HG02885 (cell line): ENCODE measurements at regions not wholly inside any gene's neighbourhood (a gene's known extent, or its start where the extent isn't known, plus 50 kb on each side); places are given as distances from the start of the nearest gene placed in this dataset.

Experiments used
- ATAC-seq: cut with Tn5 transposase; IDR thresholded peaks from one replicate; pipeline ENCODE4 v1.9.1; 2021; ENCODE audit warnings: mild to moderate bottlenecking; ENCODE audit not compliant: unreplicated experiment, poor library complexity

- ATAC-seq = no peak
Observed at GRCh38 chr4:20504146-20504545, 196.1 kb upstream of the PACRGL start.

GRCh38 chr4:20505927-20506326, 194.3 kb upstream of the PACRGL start:
- no peak for ATAC-seq

DNA sequence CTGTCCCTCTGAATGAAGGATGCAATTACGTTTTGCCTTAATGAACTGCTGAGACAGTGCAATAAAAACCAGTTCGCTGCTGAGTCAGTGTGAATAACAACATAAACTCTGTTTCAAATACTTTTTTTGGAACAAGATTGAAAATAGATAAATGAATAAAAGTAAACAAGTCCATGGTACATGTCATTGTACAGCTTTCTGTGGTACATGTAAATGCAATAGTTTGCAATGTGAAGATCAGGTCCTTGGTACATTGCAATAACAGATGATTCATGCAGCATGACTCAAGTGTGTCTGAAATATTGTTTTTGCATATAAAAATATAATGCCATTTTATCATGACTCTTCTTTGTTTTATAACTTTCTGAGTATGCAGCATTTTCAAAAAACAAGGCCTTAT, 193.4 kb upstream of the PACRGL start:
- no peak for ATAC-seq

GRCh38 chr4:20509315-20509714, 190.9 kb upstream of the PACRGL start:
- ATAC-seq = no peak

GRCh38 chr4:20512033-20512792, 188.0 kb upstream of the PACRGL start:
- no peak for ATAC-seq

DNA sequence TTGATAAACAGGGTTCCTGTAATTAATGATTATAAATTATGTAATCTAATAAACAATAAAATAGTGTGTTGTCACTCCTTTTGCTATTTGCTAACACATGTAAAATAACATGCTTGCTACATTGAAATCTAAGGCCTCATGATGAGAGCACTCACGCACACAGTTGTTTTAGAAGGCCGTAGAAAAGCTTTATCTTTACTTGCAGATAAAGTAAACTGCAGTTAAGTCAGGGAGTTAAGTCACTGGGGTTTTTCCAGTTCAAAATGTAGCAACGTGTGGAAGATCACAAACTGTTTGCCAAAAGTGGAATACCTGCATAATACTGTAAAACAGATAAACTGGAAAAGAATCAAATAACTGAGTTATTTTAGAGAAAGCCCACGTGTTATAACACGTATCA, 187.3 kb upstream of the PACRGL start:
- ATAC-seq = no peak

GRCh38 chr4:20520901-20521300, 179.4 kb upstream of the PACRGL start:
- ATAC-seq = no peak

DNA sequence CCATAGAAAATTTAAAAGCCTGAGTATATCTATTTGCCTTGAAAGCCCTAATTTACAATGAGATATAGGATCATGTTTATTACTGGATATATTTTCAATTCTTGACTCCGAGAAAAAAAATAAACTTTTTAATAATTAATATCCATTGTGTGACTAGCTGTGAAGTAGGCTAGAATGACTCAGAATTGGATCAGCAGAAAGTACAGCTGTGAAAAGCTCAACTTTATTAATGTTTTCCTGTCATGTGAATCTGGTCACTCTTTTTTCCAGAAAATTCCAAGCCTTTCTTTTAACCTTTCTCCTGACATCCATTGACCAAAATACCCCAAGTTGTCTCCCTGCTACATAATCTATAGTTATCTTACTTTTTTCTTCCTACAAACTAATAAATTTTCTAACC, 171.8 kb upstream of the PACRGL start:
- ATAC-seq = no peak

DNA sequence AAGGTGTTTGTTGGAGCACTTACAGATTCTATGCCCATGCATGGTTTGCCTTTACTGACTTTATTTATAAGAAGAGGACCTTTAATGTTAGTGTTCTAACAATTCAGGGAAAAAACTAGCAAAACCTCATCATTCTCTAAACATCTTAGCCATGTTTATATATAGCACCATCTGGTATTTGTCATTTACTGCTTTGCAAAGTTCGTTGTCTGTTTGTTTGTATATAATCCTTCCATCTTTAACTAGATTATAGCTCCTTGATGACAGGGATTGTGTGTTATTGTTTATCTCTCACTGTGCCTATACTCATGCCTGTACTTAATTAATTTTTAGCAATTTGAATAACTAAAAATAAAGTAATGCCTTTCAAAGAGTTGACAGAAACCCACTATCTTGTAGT, 170.6 kb upstream of the PACRGL start:
- no peak for ATAC-seq

DNA sequence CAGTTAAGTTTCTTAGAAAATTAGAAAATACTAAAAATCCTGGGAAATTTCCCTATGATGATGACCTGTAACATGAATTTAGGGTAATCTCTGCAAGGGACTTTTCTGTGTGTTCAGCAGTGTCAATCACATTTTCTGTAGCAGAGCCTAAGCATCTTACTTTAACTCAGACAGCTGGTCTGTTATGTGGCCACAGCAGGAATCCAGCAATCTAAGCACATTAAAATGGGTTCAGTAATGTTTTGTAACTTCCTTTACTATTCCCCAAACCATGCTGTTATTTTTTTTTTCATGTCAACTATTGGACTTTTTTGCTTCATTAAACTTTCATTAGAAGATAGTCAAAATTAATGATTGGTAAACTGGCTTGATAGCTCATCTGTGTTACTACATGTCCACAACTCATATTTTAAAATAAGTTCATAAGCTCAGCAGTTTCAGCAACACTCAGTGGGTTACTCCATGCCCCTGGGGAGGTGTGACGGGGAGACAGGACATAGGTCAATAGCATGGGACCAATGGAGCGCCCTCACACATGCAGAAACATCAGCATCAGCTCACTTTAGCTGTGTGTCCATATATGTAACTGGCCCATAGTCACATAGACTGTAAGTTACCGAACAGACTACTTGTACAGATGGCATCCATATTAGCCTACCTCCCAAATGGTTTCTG, 168.0 kb upstream of the PACRGL start:
- no peak for ATAC-seq

DNA sequence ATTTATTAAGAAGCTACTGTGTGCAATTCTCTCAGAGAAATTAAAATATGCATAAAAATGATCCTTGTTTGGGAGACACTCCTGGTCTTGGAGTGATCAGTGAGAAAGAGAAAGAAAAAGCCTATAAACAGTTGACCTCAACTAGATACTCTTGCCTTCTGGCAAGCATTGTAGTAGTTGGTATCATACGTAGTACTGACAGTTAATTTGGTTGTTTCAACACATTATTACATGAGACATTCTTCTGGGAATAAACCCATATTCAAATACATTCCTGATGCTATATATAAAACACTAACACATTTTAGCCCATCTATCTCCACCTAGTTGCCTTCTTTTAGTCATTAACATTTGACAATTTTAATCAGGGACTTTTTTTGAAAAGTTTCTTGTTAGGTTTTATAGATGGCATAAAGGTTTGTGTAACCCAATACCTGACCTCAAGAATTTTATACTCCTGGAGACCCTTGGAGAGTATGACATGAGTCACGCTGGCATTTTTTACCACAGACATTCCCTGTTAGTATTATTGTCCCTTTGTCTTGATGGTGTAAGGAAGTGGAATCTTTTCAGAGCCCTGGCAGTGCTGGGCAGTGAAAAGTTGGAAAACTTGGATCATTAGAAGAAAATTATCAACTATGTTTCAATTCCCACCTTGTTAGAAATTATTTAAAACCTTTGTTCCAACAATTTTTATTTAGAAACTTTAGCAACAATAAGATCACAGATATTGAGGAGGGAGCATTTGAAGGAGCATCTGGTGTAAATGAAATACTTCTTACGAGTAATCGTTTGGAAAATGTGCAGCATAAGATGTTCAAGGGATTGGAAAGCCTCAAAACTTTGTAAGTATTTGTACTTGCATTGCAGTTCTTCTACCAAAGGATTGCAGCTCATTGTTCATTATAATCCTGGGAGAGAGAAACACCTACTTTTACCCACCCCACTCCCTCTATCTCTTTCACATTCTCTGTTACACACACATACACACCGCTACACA, 167.1 kb upstream of the PACRGL start:
- no peak for ATAC-seq

DNA sequence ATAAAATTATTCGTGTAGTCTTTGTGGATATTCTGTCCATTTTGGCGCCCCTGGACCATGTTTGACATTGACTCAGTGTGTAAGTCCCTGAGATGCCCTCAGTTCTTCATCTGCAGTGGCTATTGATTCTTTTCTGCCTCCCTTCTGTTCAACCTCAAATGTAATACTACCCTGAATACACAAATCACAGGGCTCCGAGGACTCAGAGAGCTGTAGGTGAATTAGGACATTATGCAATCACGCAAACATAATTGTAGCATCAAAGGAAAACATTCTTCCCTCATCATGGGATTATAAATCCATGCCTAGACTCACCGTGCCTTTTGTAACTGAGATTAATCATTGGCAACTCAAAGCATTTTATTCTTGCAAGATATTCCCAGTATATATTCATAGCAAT, 161.4 kb upstream of the PACRGL start:
- ATAC-seq = no peak

DNA sequence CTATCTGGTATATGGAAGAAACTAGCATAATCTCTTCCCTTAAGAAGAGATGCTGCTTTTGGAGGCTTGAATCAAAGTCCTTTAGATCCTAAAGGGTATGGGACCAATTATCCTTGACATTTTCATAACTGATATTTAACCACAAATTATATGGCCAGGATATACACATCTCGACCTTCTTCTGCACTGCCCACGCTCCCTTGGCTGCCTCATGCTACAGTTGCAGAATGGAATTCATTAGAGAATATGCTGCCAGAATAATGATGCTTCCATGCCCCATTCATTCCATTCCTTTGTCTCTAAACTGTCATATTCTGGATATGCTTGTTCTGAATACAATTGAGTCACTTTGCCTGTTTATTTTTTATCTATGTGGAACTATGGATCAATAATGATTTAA, 157.1 kb upstream of the PACRGL start:
- ATAC-seq = no peak

DNA sequence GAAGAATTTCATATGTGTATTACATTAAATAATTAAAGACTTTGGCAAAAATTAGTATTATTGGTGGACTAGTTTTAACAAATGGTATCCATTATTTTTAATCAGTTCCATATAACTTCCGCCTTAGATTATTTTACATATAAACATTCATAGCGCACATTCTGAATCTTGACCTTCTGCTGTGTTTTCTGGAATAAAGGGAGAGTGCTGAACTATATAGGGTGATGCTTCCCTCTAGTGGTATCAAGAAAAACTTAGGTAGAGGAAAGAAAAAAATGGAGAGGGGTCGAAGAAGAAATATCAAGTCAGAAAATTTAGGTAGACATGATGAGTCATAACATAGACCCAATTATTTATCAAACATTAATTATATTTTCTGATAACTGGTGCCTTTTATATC, 155.6 kb upstream of the PACRGL start:
- peak; percentile 55 for ATAC-seq

- no peak for ATAC-seq
Observed at GRCh38 chr4:20552004-20552403, 148.3 kb upstream of the PACRGL start.

GRCh38 chr4:20554134-20554533, 146.1 kb upstream of the PACRGL start:
- ATAC-seq = no peak

DNA sequence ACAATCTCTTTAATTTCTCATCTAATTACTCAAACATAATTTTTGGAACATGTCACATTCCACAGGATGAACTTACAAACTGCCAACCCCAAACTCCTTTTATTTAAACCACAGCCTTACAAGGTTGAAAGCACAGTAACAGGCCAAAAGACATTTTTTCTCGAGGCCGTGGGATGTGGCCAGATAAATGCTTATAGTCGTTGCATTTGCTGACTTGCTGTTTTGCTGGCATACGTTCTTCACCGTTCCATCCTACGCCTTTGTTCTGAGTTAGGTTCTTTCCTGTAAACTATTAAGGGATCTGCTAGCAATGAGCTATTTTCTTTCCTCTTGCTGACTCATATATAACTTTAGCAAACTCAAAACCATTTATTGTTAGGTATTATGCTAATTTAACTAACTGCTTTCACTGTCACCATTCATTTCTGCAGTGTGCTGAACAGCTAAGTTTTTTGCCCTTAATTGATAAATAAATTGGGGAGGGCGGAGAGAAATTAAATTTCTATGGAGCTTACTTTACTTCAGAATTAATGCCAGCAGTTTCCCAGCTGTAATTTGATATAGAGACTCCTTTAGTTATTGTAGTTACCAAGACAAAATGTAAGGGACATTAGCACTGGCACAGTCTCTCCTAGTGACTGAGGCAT, 135.1 kb upstream of the PACRGL start:
- no peak for ATAC-seq

DNA sequence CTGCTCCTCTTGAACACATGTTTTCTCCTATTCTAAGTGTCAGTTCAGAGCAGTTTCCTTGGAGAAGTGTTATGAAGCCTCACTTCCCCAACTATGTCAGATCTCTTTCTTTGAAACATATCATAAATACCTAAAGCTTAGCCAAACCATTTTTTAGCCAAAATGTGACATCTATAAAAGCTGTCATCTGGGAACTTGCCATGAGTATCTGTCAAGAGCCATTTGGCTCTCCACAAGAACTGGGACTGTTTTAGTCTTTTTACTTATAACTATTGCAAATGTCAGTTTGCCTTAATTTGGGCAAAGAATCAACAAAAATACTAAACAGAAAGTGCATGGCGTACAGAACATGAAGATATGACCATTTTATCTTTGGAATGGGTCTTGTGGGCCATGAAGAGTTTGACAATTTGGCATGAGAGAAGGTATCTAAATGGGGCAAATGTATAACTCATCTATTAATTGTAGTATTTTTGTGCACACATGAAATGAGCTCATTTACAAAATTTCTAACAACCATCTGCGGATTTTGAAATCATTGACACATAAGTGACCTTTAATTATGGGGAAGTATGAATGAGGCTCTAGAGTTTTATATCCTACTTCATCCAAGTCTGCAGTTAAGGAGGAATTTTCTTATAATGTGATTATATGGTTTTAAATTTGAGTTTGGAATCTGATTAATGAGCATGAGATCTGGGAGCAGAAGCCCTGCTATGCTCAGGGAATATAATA, 129.1 kb upstream of the PACRGL start:
- ATAC-seq = no peak

DNA sequence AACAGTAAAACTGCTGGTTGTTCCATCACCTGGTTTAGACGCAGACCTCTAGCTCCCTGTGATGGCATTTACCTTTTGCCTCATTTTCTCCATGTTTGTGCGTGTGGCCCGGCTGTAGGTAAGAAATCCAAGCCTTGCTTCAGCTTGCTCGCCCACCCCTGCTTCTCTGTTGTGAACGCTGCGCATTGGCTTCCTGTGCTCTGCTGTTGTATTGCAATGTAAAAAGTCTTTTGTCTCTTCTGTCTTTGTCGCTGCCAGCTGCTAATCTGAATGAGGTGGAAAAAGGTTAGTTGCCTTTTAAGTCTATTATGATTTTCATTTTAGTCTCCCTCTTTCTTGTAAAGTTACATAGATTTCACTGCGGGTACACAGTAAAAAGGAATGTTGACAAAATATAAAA, 127.3 kb upstream of the PACRGL start:
- no peak for ATAC-seq

GRCh38 chr4:20574986-20575385, 125.3 kb upstream of the PACRGL start:
- ATAC-seq = no peak
